HCT116 (cell line): ENCODE measurements at regions not wholly inside any gene's neighbourhood (a gene's known extent, or its start where the extent isn't known, plus 50 kb on each side); places are given as distances from the start of the nearest gene placed in this dataset.

Experiments used
- ATAC-seq: fragments of 200-7000 bp; cut with Tn5 transposase; 2 replicates; pipeline ENCODE4 v1.9.1; 2020; ENCODE audit warnings: mild to moderate bottlenecking, moderate library complexity
- BruUV-seq: library from RNA; stranded (reverse); fragments of 400-500 nt; replicated peaks from 2 replicates; lab custom pipeline; 2021; lab: Mats Ljungman, UMichigan
- CTCF ChIA-PET: fragments of 300-600 bp; sonication (Branson Sonifier 250); formaldehyde crosslinking; loops from one replicate; lab custom pipeline; 2021; ENCODE audit warnings: antibody characterized with exemption; lab: Charles Lee
- POLR2A ChIA-PET: fragments of 300-600, 350-600 bp; sonication (Branson Sonifier 250); formaldehyde crosslinking; loops from one replicate; lab custom pipeline; 2021; ENCODE audit warnings: antibody characterized with exemption; lab: Charles Lee
- RAD21 ChIA-PET, 2 experiments: fragments of 300-600 bp; sonication (Branson Sonifier 250); formaldehyde crosslinking; loops; one replicate each; lab custom pipeline; 2023; ENCODE audit warnings: low total read pairs in 2 of 2; ENCODE audit not compliant: uncharacterized antibody in 2 of 2, unreplicated experiment in 2 of 2, low non-redundant PET in 1 of 2; lab: Charles Lee
- DNase-seq: peaks from one replicate; pipeline ENCODE4 v3.0.0-alpha.2; 2010; ENCODE audit warnings: low read depth, low spot score
- H2AFZ ChIP-seq: fragments of 200-600 bp; shearing (Covaris generic), sonication (generic); 2 replicates; pipeline ENCODE4 v1.6.1; 2017; ENCODE audit warnings: low read depth, mixed run types, mixed read lengths, antibody characterized with exemption, low read length; ENCODE audit not compliant: poor library complexity, severe bottlenecking
- H3K27ac ChIP-seq: 2 replicates; pipeline ENCODE4 v1.5.1; 2012; ENCODE audit warnings: low read depth, low read length
- H3K27me3 ChIP-seq: fragments of 200-600 bp; sonication (generic); 2 replicates; pipeline ENCODE4 v1.6.1; 2016; ENCODE audit warnings: mixed run types, low read length, mixed read lengths; ENCODE audit not compliant: insufficient read depth
- H3K36me3 ChIP-seq, 2 experiments: fragments of 200-500 bp in 1 of 2; fragments of 200-600 bp in 1 of 2; sonication (Bioruptor generic) in 1 of 2; sonication (generic) in 1 of 2; 2 replicates each; pipeline versions ENCODE4 v1.5.1 to v1.6.1; 2014 to 2016; ENCODE audit warnings: low read length in 2 of 2, inconsistent platforms in 1 of 2, mixed read lengths in 1 of 2, mixed run types in 1 of 2; ENCODE audit not compliant: insufficient read depth in 2 of 2, control insufficient read depth in 1 of 2
- H3K4me1 ChIP-seq, 2 experiments: fragments of 200-600 bp in 1 of 2; sonication (generic) in 1 of 2; 2 replicates each; pipeline versions ENCODE4 v1.5.1 to v1.6.1; 2012 to 2017; ENCODE audit warnings: low read length in 2 of 2, inconsistent platforms in 1 of 2, mild to moderate bottlenecking in 1 of 2, mixed read lengths in 1 of 2, mixed run types in 1 of 2, moderate library complexity in 1 of 2; ENCODE audit not compliant: insufficient read depth in 2 of 2, control insufficient read depth in 1 of 2
- H3K4me2 ChIP-seq: fragments of 200-600 bp; sonication (generic); 2 replicates; pipeline ENCODE4 v1.6.1; 2017; ENCODE audit warnings: mixed run types, low read length, mixed read lengths
- H3K4me3 ChIP-seq, 2 experiments: fragments of 200-600 bp in 1 of 2; sonication (generic) in 1 of 2; replicated peaks in 1 of 2; 2 replicates each; pipeline ENCODE4 v1.5.1; 2011 to 2016; ENCODE audit warnings: low read length in 2 of 2, control low read depth in 1 of 2, low read depth in 1 of 2, mild to moderate bottlenecking in 1 of 2, mixed read lengths in 1 of 2, mixed run types in 1 of 2
- H3K79me2 ChIP-seq: fragments of 200-600 bp; sonication (generic); 2 replicates; pipeline ENCODE4 v1.6.1; 2017; ENCODE audit warnings: mild to moderate bottlenecking, mixed run types, low read length, moderate library complexity, mixed read lengths; ENCODE audit not compliant: insufficient read depth
- H3K9ac ChIP-seq: fragments of 200-600 bp; sonication (generic); 2 replicates; pipeline ENCODE4 v1.6.1; 2016; ENCODE audit warnings: low read length, mixed read lengths
- H3K9me2 ChIP-seq: fragments of 200-600 bp; sonication (generic), shearing (Covaris generic); 2 replicates; pipeline ENCODE4 v1.6.1; 2017; ENCODE audit warnings: mixed run types, mild to moderate bottlenecking, moderate library complexity; ENCODE audit not compliant: insufficient read depth
- H3K9me3 ChIP-seq, 2 experiments: fragments of 200-500 bp in 1 of 2; fragments of 200-600 bp in 1 of 2; sonication (Bioruptor generic) in 1 of 2; sonication (generic) in 1 of 2; 2 replicates each; pipeline ENCODE4 v1.6.1; 2014 to 2017; ENCODE audit warnings: low read length in 2 of 2, mixed read lengths in 2 of 2, inconsistent platforms in 1 of 2, low read depth in 1 of 2, mild to moderate bottlenecking in 1 of 2, mixed run types in 1 of 2, moderate library complexity in 1 of 2; ENCODE audit not compliant: control insufficient read depth in 1 of 2, insufficient read depth in 1 of 2
- H4K20me1 ChIP-seq: fragments of 200-600 bp; sonication (generic), shearing (Covaris generic); 2 replicates; pipeline ENCODE4 v1.6.1; 2017; ENCODE audit warnings: mixed run types, mild to moderate bottlenecking, moderate library complexity; ENCODE audit not compliant: insufficient read depth
- EGR1 ChIP-seq: IDR thresholded peaks from 2 replicates; pipeline ENCODE4 v1.6.1; 2012; ENCODE audit warnings: low read depth
- EZH2 ChIP-seq: fragments of 200-600 bp; sonication (generic); IDR thresholded peaks from 2 replicates; pipeline ENCODE4 v1.6.1; 2017; ENCODE audit warnings: antibody characterized with exemption, mixed run types
- EZH2phosphoT487 ChIP-seq: fragments of 200-600 bp; IDR thresholded peaks from 2 replicates; pipeline ENCODE4 v1.6.1; 2018; ENCODE audit warnings: antibody characterized with exemption, borderline replicate concordance
- REST ChIP-seq: IDR thresholded peaks from 2 replicates; pipeline ENCODE4 v1.6.1; 2012; ENCODE audit warnings: low read depth
- YY1 ChIP-seq: IDR thresholded peaks from 2 replicates; pipeline ENCODE4 v1.6.1; 2011; ENCODE audit warnings: low read length, low read depth, moderate library complexity, mild to moderate bottlenecking; ENCODE audit not compliant: insufficient replicate concordance; ENCODE audit errors: extremely low read depth
- ZBTB33 ChIP-seq: IDR thresholded peaks from 2 replicates; pipeline ENCODE4 v1.6.1; 2011; ENCODE audit warnings: mild to moderate bottlenecking, low read length, moderate library complexity; ENCODE audit not compliant: insufficient replicate concordance; ENCODE audit errors: extremely low read depth
- ZFX ChIP-seq: fragments of 450-650 bp; IDR thresholded peaks from 2 replicates; pipeline ENCODE4 v1.6.1; 2017
- intact Hi-C: fragments of 100-400 bp; cut with micrococcal nuclease; formaldehyde crosslinking; loops from 2 replicates; pipeline ENCODE4 v1.10.0; 2022
- TF ChIP-seq, protein P1 (sequence below), 3 experiments: fragments of 200-600 bp in 1 of 3; sonication (generic) in 1 of 3; IDR thresholded peaks in 2 of 3; conservative IDR thresholded peaks in 1 of 3; 2 replicates each; pipeline ENCODE4 v1.5.1; 2012 to 2017; ENCODE audit warnings: low read depth in 2 of 3, low read length in 2 of 3, antibody characterized with exemption in 1 of 3, borderline replicate concordance in 1 of 3, control low read depth in 1 of 3, mild to moderate bottlenecking in 1 of 3, mixed read lengths in 1 of 3, mixed run types in 1 of 3, moderate library complexity in 1 of 3; ENCODE audit not compliant: insufficient read depth in 1 of 3

DNA sequence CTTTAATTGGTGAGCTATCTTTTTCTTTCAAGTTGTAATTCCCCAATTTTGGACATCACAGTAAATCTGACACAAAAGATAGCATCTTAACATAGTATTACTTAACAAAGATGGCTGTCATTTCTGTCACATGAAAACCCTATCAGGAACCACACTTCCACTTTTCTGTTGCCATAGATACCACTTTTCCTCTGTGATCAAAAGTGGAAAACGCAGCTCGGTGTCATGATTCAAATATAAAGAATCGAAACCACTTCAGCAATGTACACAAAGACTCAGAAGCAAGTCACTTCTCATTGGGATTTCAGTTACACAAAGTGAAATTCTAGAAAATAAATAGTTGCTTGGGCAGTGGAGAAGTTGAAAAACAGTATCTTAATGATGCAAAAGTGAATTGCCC is 524.9 kb upstream of the ITGA1 start:
- ChIA-PET CTCF (no interaction called here), RAD21 (no interaction called here), POLR2A (no interaction called here)
- Histone ChIP-seq H3K27me3 (no peaks in the 10 kb centered on the region), H3K4me3 (no peak overlapping the region), H3K9me2 (no peaks in the 10 kb centered on the region), H2AFZ (no peak overlapping the region), H3K9me3 (no peaks in the 10 kb centered on the region), H3K4me1 (no peaks in the 10 kb centered on the region), H3K79me2 (no peaks in the 10 kb centered on the region), H3K36me3 (no peaks in the 10 kb centered on the region), H3K27ac (no peak overlapping the region), H3K4me2 (no peak overlapping the region), H3K9ac (no peak overlapping the region), H4K20me1 (no peaks in the 10 kb centered on the region; the same call in 1 of the 2 replicates)
- TF ChIP-seq EGR1: no peak
- TF ChIP-seq YY1: no peak
- TF ChIP-seq REST: no peak
- TF ChIP-seq, protein P1, sequence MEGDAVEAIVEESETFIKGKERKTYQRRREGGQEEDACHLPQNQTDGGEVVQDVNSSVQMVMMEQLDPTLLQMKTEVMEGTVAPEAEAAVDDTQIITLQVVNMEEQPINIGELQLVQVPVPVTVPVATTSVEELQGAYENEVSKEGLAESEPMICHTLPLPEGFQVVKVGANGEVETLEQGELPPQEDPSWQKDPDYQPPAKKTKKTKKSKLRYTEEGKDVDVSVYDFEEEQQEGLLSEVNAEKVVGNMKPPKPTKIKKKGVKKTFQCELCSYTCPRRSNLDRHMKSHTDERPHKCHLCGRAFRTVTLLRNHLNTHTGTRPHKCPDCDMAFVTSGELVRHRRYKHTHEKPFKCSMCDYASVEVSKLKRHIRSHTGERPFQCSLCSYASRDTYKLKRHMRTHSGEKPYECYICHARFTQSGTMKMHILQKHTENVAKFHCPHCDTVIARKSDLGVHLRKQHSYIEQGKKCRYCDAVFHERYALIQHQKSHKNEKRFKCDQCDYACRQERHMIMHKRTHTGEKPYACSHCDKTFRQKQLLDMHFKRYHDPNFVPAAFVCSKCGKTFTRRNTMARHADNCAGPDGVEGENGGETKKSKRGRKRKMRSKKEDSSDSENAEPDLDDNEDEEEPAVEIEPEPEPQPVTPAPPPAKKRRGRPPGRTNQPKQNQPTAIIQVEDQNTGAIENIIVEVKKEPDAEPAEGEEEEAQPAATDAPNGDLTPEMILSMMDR (IDR thresholded peaks at IDR 0.05 in 2 of 3, conservative IDR thresholded peaks at IDR 0.05 in 1 of 3; ENCODE audit: borderline replicate concordance in 1 of 3, insufficient read depth in 1 of 3, low read depth in 2 of 3, low read length in 2 of 3): no peak
- no peak for TF ChIP-seq EZH2
- TF ChIP-seq ZBTB33: no peak
- no peak for TF ChIP-seq EZH2phosphoT487
- no peak for TF ChIP-seq ZFX
- intact Hi-C loops: no loop called here
- BruUV-seq: no TSS peak
- ATAC-seq (no peak), DNase-seq (no peak)
